ENCODE measurements at regions not wholly inside any gene's neighbourhood (a gene's known extent, or its start where the extent isn't known, plus 50 kb on each side); places are given as distances from the start of the nearest gene placed in this dataset.
"Not testable (repeated sequence)": the region's sequence is repeated elsewhere in the genome, so short reads cannot be mapped to it uniquely, and the experiment has no call there.

DNA sequence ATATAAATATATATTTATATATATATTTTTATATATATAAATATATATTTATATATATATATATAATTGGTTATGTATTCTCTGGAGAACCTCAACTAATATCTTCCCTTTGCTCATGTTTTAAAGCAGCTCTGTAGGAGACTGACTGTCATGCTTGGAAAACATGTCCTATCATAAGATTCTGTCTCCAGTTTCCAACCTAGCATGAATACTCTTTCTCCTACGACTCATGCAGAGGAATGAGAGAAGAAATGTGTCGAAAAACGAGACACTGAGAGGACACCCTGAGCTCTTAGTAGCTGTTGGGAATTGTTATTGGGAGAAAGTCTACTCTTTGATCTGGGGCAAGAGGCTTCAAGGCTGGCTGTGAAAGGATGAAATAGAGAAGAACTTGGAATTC, 166.5 kb upstream of the SLIT2 start:
- no peaks in the 10 kb centered on the region for H3K4me1 ChIP-seq (ENCODE audit: insufficient read depth, low read length)
- no peak overlapping the region for H3K27ac ChIP-seq (ENCODE audit: low read depth, low read length)
- H3K36me3 ChIP-seq (ENCODE audit: insufficient read depth, low read length): no peaks in the 10 kb centered on the region
- no peaks in the 10 kb centered on the region for H3K27me3 ChIP-seq (ENCODE audit: control insufficient read depth in 1 of 2, insufficient read depth in 2 of 2, low read length in 2 of 2)
- no peaks in the 10 kb centered on the region for H3K9me3 ChIP-seq (ENCODE audit: low read length)
- no peak overlapping the region for H3K4me3 ChIP-seq (ENCODE audit: low read depth in 1 of 2, low read length in 2 of 2)
- no peak overlapping the region for H3K9ac ChIP-seq (ENCODE audit: low read length)

DNA sequence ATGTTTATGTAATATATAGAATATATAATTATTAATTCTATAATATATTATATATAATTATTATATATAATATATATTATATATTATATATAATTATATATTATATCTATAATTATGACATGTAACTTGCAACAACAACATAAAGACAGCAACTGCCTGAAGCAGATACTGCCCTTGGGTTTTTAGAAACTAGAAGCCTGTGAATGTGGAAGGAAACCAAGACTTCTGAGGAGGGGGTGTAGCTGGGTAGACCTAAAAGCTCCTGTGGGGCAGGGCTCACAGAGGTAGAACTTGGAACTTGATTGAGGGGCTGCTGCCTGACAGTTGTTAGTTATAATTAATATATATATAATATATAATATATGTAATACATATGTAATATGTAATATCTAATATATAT, 167.2 kb upstream of the SLIT2 start:
- Histone ChIP-seq H3K9ac (ENCODE audit: low read length) (no peak overlapping the region), H3K9me3 (ENCODE audit: low read length) (no peaks in the 10 kb centered on the region), H3K4me1 (ENCODE audit: insufficient read depth, low read length) (no peaks in the 10 kb centered on the region), H3K4me3 (ENCODE audit: low read depth in 1 of 2, low read length in 2 of 2) (no peak overlapping the region), H3K27ac (ENCODE audit: low read depth, low read length) (no peak overlapping the region), H3K36me3 (ENCODE audit: insufficient read depth, low read length) (no peaks in the 10 kb centered on the region), H3K27me3 (ENCODE audit: control insufficient read depth in 1 of 2, insufficient read depth in 2 of 2, low read length in 2 of 2) (no peaks in the 10 kb centered on the region)

DNA sequence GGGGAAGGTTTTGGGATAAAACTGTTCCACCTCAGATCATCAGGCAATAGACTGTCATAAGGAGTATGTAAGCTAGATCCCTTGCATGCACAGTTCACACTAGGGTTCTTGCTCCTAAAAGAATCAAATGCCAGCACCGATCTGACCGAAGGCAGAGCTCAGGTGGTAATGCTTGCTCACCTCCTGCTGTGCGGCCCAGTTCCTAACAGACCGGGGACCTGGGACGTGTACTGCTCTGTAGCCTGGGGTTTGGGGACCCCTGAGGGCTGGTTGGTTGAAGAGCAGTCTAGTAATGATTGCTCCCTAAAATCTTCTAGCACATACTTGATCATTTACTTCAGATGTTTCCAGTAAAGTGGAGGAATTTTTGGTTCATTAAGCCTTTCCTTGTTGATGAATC, 173.1 kb upstream of the SLIT2 start:
- no peaks in the 10 kb centered on the region for H3K36me3 ChIP-seq (ENCODE audit: insufficient read depth, low read length)
- H3K27ac ChIP-seq (ENCODE audit: low read depth, low read length): no peak overlapping the region
- no peaks in the 10 kb centered on the region for H3K27me3 ChIP-seq (ENCODE audit: control insufficient read depth in 1 of 2, insufficient read depth in 2 of 2, low read length in 2 of 2)
- no peak overlapping the region for H3K4me3 ChIP-seq (ENCODE audit: low read depth in 1 of 2, low read length in 2 of 2)
- H3K9me3 ChIP-seq (ENCODE audit: low read length): no peaks in the 10 kb centered on the region
- no peak overlapping the region for H3K9ac ChIP-seq (ENCODE audit: low read length)
- no peaks in the 10 kb centered on the region for H3K4me1 ChIP-seq (ENCODE audit: insufficient read depth, low read length)

DNA sequence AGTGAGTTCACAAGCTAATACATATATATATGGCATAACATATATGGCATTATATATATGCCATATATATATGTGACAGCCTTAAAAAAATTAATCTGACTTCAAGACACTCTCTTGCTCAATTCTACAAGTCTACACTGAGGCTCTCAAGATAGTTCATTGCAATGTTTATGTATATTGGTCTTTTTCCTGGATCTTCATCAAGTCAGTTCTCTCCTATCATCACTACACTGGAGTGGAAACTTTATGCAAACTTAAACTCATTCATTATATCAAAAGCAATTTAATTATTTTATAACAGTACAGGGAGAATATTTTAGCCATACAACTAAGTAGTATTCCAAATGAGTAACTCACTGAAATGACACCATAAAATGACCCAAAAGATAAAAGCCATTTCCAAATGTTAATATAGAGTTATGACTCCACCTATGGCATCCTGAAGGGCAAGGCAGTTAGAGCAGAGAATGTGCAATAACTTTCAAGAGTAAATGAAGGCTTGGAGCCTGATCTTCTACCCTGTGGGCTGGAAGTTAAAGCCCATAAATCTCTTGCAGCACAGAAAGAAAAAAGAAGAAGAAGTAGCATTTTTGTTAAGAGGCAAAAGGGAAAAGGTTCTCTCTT, 176.3 kb upstream of the SLIT2 start:
- Histone ChIP-seq H3K9ac (ENCODE audit: low read length) (no peak overlapping the region), H3K9me3 (ENCODE audit: low read length) (no peaks in the 10 kb centered on the region), H3K4me3 (ENCODE audit: low read depth in 1 of 2, low read length in 2 of 2) (no peak overlapping the region), H3K27ac (ENCODE audit: low read depth, low read length) (no peak overlapping the region), H3K27me3 (ENCODE audit: control insufficient read depth in 1 of 2, insufficient read depth in 2 of 2, low read length in 2 of 2) (no peaks in the 10 kb centered on the region), H3K4me1 (ENCODE audit: insufficient read depth, low read length) (no peaks in the 10 kb centered on the region), H3K36me3 (ENCODE audit: insufficient read depth, low read length) (no peaks in the 10 kb centered on the region)

DNA sequence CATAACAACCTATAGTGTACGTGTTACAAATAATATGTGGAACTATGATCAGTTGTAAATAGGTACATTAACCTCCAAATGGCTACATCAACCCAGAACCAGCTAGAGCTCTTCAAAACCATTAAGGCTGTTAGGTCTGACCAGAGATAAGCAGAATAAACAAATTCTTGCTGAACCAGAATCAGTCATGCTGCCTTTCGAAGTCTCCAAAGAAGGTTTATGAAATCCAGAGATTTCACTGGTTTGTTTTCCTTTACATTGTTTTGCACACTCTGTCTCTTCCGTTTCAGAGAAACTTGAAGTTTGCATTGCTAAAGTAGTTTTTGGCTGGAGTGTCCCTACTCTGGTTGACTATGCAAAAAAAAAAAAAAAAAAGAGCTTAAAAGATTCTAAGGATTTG, 177.3 kb upstream of the SLIT2 start:
- no peak overlapping the region for H3K9ac ChIP-seq (ENCODE audit: low read length)
- H3K9me3 ChIP-seq (ENCODE audit: low read length): no peaks in the 10 kb centered on the region
- H3K27me3 ChIP-seq (ENCODE audit: control insufficient read depth in 1 of 2, insufficient read depth in 2 of 2, low read length in 2 of 2): no peaks in the 10 kb centered on the region

DNA sequence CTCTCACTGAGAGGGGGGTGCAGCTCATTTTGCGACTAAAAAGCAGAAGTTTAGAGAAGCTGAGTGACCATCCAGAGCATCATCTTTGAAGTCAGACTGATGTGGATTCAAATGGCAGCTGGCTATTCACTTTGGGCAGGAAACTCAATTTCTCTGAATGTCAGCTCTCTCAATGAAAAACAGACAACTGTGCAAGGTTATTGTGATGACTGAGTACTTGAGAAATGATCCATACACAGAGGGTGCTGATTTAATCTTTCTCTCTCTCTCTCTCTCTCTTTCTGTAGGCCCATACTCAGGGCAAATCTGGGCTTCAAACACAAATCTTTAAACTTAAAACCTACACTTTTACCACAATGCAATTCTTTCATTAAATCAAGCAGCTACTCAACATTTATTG, 185.8 kb upstream of the SLIT2 start:
- Histone ChIP-seq H3K4me1 (ENCODE audit: insufficient read depth, low read length) (no peaks in the 10 kb centered on the region), H3K36me3 (ENCODE audit: insufficient read depth, low read length) (no peaks in the 10 kb centered on the region), H3K27me3 (ENCODE audit: control insufficient read depth in 1 of 2, insufficient read depth in 2 of 2, low read length in 2 of 2) (no peaks in the 10 kb centered on the region), H3K9ac (ENCODE audit: low read length) (no peak overlapping the region), H3K9me3 (ENCODE audit: low read length) (no peaks in the 10 kb centered on the region), H3K27ac (ENCODE audit: low read depth, low read length) (no peak overlapping the region), H3K4me3 (ENCODE audit: low read depth in 1 of 2, low read length in 2 of 2) (no peak overlapping the region)

More for the DNA sequence above, 177.3 kb upstream of the SLIT2 start:
- Histone ChIP-seq H3K36me3 (ENCODE audit: insufficient read depth, low read length) (no peaks in the 10 kb centered on the region), H3K4me3 (ENCODE audit: low read depth in 1 of 2, low read length in 2 of 2) (no peak overlapping the region), H3K27ac (ENCODE audit: low read depth, low read length) (no peak overlapping the region), H3K4me1 (ENCODE audit: insufficient read depth, low read length) (no peaks in the 10 kb centered on the region)

DNA sequence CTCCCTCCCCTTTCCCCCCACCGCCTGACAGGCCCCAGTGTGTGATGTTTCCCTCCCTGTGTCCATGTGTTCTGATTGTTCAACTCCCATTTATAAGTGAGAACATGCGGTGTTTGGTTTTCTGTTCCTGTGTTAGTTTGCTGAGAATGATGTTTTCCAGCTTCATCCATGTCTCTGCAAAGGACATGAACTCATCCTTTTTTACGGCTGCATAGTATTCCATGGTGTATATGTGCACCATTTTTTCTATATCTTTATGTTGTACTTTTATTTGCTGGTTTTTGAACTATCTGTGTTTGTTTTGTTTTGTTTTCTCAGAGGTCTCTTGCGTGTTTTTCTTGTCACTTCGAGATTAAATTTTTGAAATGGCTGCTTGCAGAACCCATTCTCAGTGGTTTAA, 188.8 kb upstream of the SLIT2 start:
- not testable (repeated sequence) for H3K27ac ChIP-seq (ENCODE audit: low read depth, low read length); H3K4me1 ChIP-seq (ENCODE audit: insufficient read depth, low read length); H3K4me3 ChIP-seq (ENCODE audit: low read depth in 1 of 2, low read length in 2 of 2); H3K9ac ChIP-seq (ENCODE audit: low read length); H3K36me3 ChIP-seq (ENCODE audit: insufficient read depth, low read length); H3K27me3 ChIP-seq (ENCODE audit: control insufficient read depth in 1 of 2, insufficient read depth in 2 of 2, low read length in 2 of 2); H3K9me3 ChIP-seq (ENCODE audit: low read length)

DNA sequence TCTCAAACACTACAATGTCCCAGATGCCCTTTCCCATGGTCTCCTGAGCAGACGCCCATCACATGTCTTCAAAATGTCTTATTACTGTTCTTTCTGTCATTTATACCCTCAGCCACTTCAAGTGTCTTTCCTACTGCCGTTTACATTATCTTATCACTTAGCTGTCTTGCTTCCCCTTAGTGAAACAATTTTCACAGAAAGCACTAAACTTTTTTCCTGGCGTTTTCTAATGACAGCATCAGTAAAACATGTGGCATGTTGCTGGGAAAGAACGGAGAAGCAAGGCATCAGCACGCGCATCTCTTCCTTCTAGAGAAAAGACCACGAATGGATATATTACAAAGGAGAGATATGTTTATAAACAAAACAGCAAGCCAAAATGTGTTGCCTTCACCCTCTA, 189.7 kb upstream of the SLIT2 start:
- Histone ChIP-seq H3K4me1 (ENCODE audit: insufficient read depth, low read length) (no peaks in the 10 kb centered on the region), H3K9me3 (ENCODE audit: low read length) (no peaks in the 10 kb centered on the region), H3K4me3 (ENCODE audit: low read depth in 1 of 2, low read length in 2 of 2) (no peak overlapping the region), H3K36me3 (ENCODE audit: insufficient read depth, low read length) (no peaks in the 10 kb centered on the region), H3K27me3 (ENCODE audit: control insufficient read depth in 1 of 2, insufficient read depth in 2 of 2, low read length in 2 of 2) (no peaks in the 10 kb centered on the region), H3K9ac (ENCODE audit: low read length) (no peak overlapping the region), H3K27ac (ENCODE audit: low read depth, low read length) (no peak overlapping the region)

DNA sequence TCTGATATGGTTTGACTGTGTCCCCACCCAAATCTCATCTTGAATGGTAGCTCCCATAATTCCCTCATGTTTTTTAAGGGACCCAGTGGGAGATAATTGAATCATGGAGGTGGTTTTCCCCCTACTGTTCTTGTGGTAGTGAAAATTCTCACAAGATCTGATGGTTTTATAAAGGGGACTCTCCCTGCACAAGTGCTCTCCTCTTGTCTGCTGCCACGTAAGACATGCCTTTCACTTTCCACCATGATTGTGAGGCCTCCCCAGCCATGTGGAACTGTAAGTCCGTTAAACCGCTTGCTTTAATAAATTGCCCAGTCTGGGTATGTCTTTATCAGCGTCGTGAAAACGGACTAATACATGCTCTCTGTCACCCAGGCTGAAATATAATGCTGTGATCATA, 200.9 kb upstream of the SLIT2 start:
- Histone ChIP-seq H3K9me3 (ENCODE audit: low read length) (no peaks in the 10 kb centered on the region), H3K27ac (ENCODE audit: low read depth, low read length) (no peak overlapping the region), H3K9ac (ENCODE audit: low read length) (no peak overlapping the region), H3K36me3 (ENCODE audit: insufficient read depth, low read length) (no peaks in the 10 kb centered on the region), H3K4me3 (ENCODE audit: low read depth in 1 of 2, low read length in 2 of 2) (no peak overlapping the region), H3K27me3 (ENCODE audit: control insufficient read depth in 1 of 2, insufficient read depth in 2 of 2, low read length in 2 of 2) (no peaks in the 10 kb centered on the region), H3K4me1 (ENCODE audit: insufficient read depth, low read length) (no peaks in the 10 kb centered on the region)

DNA sequence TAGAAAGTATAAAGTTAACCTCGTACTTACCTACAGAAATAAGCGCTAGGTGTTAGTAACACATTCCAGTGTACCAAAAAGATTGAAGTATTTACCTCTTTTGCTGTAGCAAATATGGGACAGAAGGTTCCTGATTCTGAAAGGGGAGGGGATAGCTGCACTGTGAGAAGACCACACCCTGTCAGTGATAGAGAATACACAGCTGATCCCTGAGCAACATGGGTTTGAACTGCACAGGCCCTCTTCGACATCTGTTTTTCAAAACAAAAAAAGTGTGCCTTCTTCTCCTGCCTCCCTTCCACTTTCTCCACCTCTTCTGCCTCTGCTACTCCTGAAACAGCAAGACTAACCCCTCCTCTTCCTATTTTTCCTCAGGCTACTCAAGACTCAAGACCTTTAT, 201.8 kb upstream of the SLIT2 start:
- Histone ChIP-seq H3K9ac (ENCODE audit: low read length) (no peak overlapping the region), H3K27me3 (ENCODE audit: control insufficient read depth in 1 of 2, insufficient read depth in 2 of 2, low read length in 2 of 2) (no peaks in the 10 kb centered on the region), H3K9me3 (ENCODE audit: low read length) (no peaks in the 10 kb centered on the region), H3K27ac (ENCODE audit: low read depth, low read length) (no peak overlapping the region), H3K36me3 (ENCODE audit: insufficient read depth, low read length) (no peaks in the 10 kb centered on the region), H3K4me3 (ENCODE audit: low read depth in 1 of 2, low read length in 2 of 2) (no peak overlapping the region), H3K4me1 (ENCODE audit: insufficient read depth, low read length) (no peaks in the 10 kb centered on the region)

DNA sequence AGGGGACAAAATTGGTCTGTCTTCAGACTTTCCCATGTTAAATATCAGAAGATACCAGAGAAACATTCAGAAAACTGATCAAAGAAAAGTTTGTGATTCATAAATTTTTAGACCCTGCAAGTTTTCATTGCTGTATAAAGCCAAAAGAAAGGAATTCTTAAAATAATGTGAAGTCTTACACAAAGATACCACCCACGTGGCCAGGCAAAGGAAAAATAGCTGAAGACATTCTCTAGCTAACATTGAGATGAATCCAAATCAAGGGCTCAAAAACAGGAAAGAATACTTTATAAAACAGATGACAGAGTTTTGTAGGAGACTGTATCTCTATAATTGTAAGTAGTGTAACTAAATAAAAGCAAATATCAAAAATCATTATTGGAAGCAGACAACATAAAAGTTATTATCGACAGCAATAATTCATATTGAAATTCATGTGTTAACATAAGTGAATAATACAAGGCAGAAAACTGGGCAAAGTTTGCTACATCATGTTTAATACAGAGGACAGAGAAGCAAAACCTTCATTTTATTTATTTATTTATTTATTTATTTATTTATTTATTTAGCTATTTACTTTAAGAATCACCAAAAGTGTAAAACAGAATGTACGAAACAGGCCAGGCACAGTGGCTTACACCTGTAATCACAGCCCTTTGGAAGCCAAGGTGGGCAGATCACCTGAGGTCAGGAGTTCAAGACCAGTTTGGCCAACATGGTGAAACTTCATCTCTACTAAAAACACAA, 204.6 kb upstream of the SLIT2 start:
- no peak overlapping the region for H3K27ac ChIP-seq (ENCODE audit: low read depth, low read length)
- H3K4me3 ChIP-seq (ENCODE audit: low read depth in 1 of 2, low read length in 2 of 2): no peak overlapping the region
- H3K27me3 ChIP-seq (ENCODE audit: control insufficient read depth in 1 of 2, insufficient read depth in 2 of 2, low read length in 2 of 2): no peaks in the 10 kb centered on the region
- no peaks in the 10 kb centered on the region for H3K36me3 ChIP-seq (ENCODE audit: insufficient read depth, low read length)
- no peaks in the 10 kb centered on the region for H3K4me1 ChIP-seq (ENCODE audit: insufficient read depth, low read length)
- no peaks in the 10 kb centered on the region for H3K9me3 ChIP-seq (ENCODE audit: low read length)
- no peak overlapping the region for H3K9ac ChIP-seq (ENCODE audit: low read length)

DNA sequence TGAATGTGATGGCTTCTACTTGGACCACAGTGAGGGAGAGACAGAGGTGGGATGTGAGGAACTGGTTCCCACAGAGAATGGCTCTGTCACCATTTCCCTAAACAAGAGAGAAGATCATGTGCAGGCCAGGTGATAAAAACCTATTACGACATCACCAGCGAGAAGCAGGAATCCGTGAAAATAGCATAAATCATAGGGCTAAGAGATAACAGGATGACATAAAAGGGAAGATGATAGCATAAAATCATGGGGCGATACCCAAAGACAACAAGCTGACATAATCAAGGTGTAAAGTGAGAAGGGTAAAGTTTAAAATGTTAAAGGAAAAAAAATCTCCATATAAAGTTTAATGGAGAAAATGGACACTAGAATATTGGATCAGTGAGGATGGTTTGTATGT, 205.5 kb upstream of the SLIT2 start:
- Histone ChIP-seq H3K4me1 (ENCODE audit: insufficient read depth, low read length) (no peaks in the 10 kb centered on the region), H3K27me3 (ENCODE audit: control insufficient read depth in 1 of 2, insufficient read depth in 2 of 2, low read length in 2 of 2) (no peaks in the 10 kb centered on the region), H3K27ac (ENCODE audit: low read depth, low read length) (no peak overlapping the region), H3K36me3 (ENCODE audit: insufficient read depth, low read length) (no peaks in the 10 kb centered on the region), H3K9ac (ENCODE audit: low read length) (no peak overlapping the region), H3K4me3 (ENCODE audit: low read depth in 1 of 2, low read length in 2 of 2) (no peak overlapping the region), H3K9me3 (ENCODE audit: low read length) (no peaks in the 10 kb centered on the region)
